SK-N-SH (cell line): ENCODE measurements at regions not wholly inside any gene's neighbourhood (a gene's known extent, or its start where the extent isn't known, plus 50 kb on each side); places are given as distances from the start of the nearest gene placed in this dataset.

Experiments
- RAD21 ChIP-seq: IDR thresholded peaks from 2 replicates; pipeline ENCODE4 v1.6.1; 2012; ENCODE audit warnings: mild to moderate bottlenecking, low read length
- TF ChIP-seq, protein P1 (sequence below): fragments of 200-600 bp; sonication (generic); IDR thresholded peaks from 2 replicates; pipeline ENCODE4 v1.6.1; 2017; ENCODE audit warnings: antibody characterized with exemption, mild to moderate bottlenecking, moderate library complexity

DNA sequence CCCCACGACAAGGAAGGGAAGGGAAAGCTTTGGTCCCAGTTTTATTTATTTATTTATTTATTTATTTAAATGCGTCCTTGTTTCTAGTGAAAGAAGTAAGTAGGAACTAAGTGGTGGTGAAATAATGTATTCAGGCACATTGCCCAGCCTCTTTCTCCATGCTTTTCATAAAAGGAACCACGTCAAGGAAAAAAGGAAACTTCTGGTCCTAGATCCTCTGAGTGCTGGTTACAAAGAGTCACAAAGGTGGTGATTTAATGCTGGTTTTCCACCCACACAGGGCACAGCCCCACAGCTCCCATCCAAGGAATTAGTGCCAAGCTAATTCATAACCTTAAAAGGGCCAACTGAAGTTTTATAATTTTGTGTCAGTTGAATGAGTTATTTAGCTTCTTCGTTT is 206.6 kb upstream of the GYPA start:
- no peak for TF ChIP-seq RAD21
- TF ChIP-seq, protein P1, sequence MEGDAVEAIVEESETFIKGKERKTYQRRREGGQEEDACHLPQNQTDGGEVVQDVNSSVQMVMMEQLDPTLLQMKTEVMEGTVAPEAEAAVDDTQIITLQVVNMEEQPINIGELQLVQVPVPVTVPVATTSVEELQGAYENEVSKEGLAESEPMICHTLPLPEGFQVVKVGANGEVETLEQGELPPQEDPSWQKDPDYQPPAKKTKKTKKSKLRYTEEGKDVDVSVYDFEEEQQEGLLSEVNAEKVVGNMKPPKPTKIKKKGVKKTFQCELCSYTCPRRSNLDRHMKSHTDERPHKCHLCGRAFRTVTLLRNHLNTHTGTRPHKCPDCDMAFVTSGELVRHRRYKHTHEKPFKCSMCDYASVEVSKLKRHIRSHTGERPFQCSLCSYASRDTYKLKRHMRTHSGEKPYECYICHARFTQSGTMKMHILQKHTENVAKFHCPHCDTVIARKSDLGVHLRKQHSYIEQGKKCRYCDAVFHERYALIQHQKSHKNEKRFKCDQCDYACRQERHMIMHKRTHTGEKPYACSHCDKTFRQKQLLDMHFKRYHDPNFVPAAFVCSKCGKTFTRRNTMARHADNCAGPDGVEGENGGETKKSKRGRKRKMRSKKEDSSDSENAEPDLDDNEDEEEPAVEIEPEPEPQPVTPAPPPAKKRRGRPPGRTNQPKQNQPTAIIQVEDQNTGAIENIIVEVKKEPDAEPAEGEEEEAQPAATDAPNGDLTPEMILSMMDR, result no peak
